ENCODE measurements at regions not wholly inside any gene's neighbourhood (a gene's known extent, or its start where the extent isn't known, plus 50 kb on each side); places are given as distances from the start of the nearest gene placed in this dataset.

- TF ChIP-seq POLR2A (IDR thresholded peaks at IDR 0.05; ENCODE audit: low read depth, low read length) (no peak), POLR2AphosphoS5 (IDR thresholded peaks at IDR 0.05; ENCODE audit: low read depth, low read length) (no peak)
Measured at GRCh38 chr3:34352778-34353331, 554.4 kb downstream of the PDCD6IP start.

Data from GM12892 (cell line).